CD14-positive monocyte (primary cell): ENCODE measurements at regions not wholly inside any gene's neighbourhood (a gene's known extent, or its start where the extent isn't known, plus 50 kb on each side); places are given as distances from the start of the nearest gene placed in this dataset.

Experiments used
- DNase-seq, 3 donors: peaks; one replicate each; pipeline ENCODE4 v3.0.0-alpha.2; 2011 to 2022
- H2AFZ ChIP-seq: 2 replicates; pipeline ENCODE4 v1.6.0; 2012; ENCODE audit warnings: mild to moderate bottlenecking, low read depth, low read length, inconsistent platforms; ENCODE audit not compliant: insufficient read depth, poor library complexity, severe bottlenecking
- H3K27ac ChIP-seq, 2 donors: 1 replicate in 1 of 2; 2 replicates in 1 of 2; pipeline ENCODE4 v1.5.1; 2012 to 2013; ENCODE audit warnings: low read length in 2 of 2, control low read depth in 1 of 2, inconsistent platforms in 1 of 2, low read depth in 1 of 2, mild to moderate bottlenecking in 1 of 2
- H3K27me3 ChIP-seq, 2 donors: one replicate each; pipeline versions ENCODE4 v1.6.0 to v1.6.1; 2011 to 2013; ENCODE audit warnings: low read length in 2 of 2; ENCODE audit not compliant: control insufficient read depth in 2 of 2, insufficient read depth in 2 of 2
- H3K36me3 ChIP-seq, 2 donors: replicated peaks in 1 of 2; 1 replicate in 1 of 2; 2 replicates in 1 of 2; pipeline versions ENCODE4 v1.5.1 to v1.6.1; 2012 to 2013; ENCODE audit warnings: low read length in 2 of 2, control low read depth in 1 of 2, inconsistent platforms in 1 of 2, mild to moderate bottlenecking in 1 of 2; ENCODE audit not compliant: insufficient read depth in 2 of 2, control insufficient read depth in 1 of 2
- H3K4me1 ChIP-seq, 2 donors: 1 replicate in 1 of 2; 2 replicates in 1 of 2; pipeline versions ENCODE4 v1.5.1 to v1.6.1; 2012 to 2013; ENCODE audit warnings: low read length in 2 of 2, control low read depth in 1 of 2, inconsistent platforms in 1 of 2, mild to moderate bottlenecking in 1 of 2, moderate library complexity in 1 of 2; ENCODE audit not compliant: insufficient read depth in 2 of 2, control insufficient read depth in 1 of 2
- H3K4me2 ChIP-seq: replicated peaks from 2 replicates; pipeline ENCODE3; 2012; ENCODE audit warnings: low read length, moderate library complexity, mild to moderate bottlenecking; ENCODE audit not compliant: poor library complexity, severe bottlenecking; ENCODE audit errors: extremely low read depth
- H3K4me3 ChIP-seq, 3 experiments: fragments of 200-600 bp in 1 of 3; sonication (generic) in 1 of 3; replicated peaks in 1 of 3; 1 replicate in 2 of 3; 2 replicates in 1 of 3; pipeline ENCODE4 v1.5.1; 2011 to 2013; ENCODE audit warnings: low read length in 3 of 3, mild to moderate bottlenecking in 3 of 3, control low read depth in 2 of 3, low read depth in 2 of 3, inconsistent platforms in 1 of 3, moderate library complexity in 1 of 3
- H3K79me2 ChIP-seq: 2 replicates; pipeline ENCODE4 v1.6.0; 2012; ENCODE audit warnings: mild to moderate bottlenecking, control low read depth, inconsistent platforms, low read length, moderate library complexity; ENCODE audit not compliant: insufficient read depth
- H3K9ac ChIP-seq: 2 replicates; pipeline ENCODE4 v1.6.0; 2017; ENCODE audit warnings: low read length, mild to moderate bottlenecking; ENCODE audit not compliant: insufficient read depth, poor library complexity, severe bottlenecking
- H3K9me3 ChIP-seq, 2 donors: replicated peaks in 1 of 2; 1 replicate in 1 of 2; 2 replicates in 1 of 2; pipeline versions ENCODE4 v1.5.1 to v1.6.1; 2012 to 2013; ENCODE audit warnings: low read length in 2 of 2, control low read depth in 1 of 2; ENCODE audit not compliant: control insufficient read depth in 1 of 2, insufficient read depth in 1 of 2
- H4K20me1 ChIP-seq: 2 replicates; pipeline ENCODE4 v1.6.0; 2012; ENCODE audit warnings: mild to moderate bottlenecking, low read length, control low read depth, moderate library complexity; ENCODE audit not compliant: insufficient read depth
- H3K27ac Mint-ChIP-seq, 7 donors: one replicate each; pipeline ENCODE4 v1.8.0; 2020; ENCODE audit warnings: mild to moderate bottlenecking in 7 of 7, mixed read lengths in 7 of 7, moderate library complexity in 6 of 7, inconsistent platforms in 2 of 7
- H3K27me3 Mint-ChIP-seq, 3 donors: one replicate each; pipeline ENCODE4 v1.8.0; 2021 to 2022; ENCODE audit warnings: low read depth in 3 of 3, mild to moderate bottlenecking in 3 of 3, mixed read lengths in 3 of 3, moderate library complexity in 3 of 3, inconsistent platforms in 1 of 3
- H3K36me3 Mint-ChIP-seq, 2 donors: one replicate each; pipeline ENCODE4 v1.8.0; 2020; ENCODE audit warnings: mixed read lengths in 2 of 2, inconsistent platforms in 1 of 2, mild to moderate bottlenecking in 1 of 2
- H3K4me1 Mint-ChIP-seq: one replicate; pipeline ENCODE4 v1.8.0; 2020; ENCODE audit warnings: mild to moderate bottlenecking, mixed read lengths
- H3K4me3 Mint-ChIP-seq, 2 donors: one replicate each; pipeline ENCODE4 v1.8.0; 2020; ENCODE audit warnings: mild to moderate bottlenecking in 2 of 2, mixed read lengths in 2 of 2, moderate library complexity in 1 of 2
- H3K9me3 Mint-ChIP-seq, 7 donors: one replicate each; pipeline ENCODE4 v1.8.0; 2020 to 2022; ENCODE audit warnings: mixed read lengths in 7 of 7, mild to moderate bottlenecking in 6 of 7, moderate library complexity in 6 of 7, inconsistent platforms in 2 of 7
- CTCF ChIP-seq: fragments of 200-600 bp; IDR thresholded peaks from one replicate; pipeline ENCODE4 v1.8.0; 2022; ENCODE audit warnings: antibody characterized with exemption, mild to moderate bottlenecking
- WGBS: methylation state at CpG from one replicate; pipeline ENCODE4 v1.1.5; 2013; ENCODE audit warnings: missing lambda C conversion rate; ENCODE audit not compliant: insufficient coverage; 5-methylcytosine and 5-hydroxymethylcytosine counted together
- intact Hi-C, 2 donors: fragments of 100-400 bp; cut with micrococcal nuclease; formaldehyde crosslinking; loops; one replicate each; pipeline versions ENCODE4 v1.15.0 to v1.15.1; 2023

DNA sequence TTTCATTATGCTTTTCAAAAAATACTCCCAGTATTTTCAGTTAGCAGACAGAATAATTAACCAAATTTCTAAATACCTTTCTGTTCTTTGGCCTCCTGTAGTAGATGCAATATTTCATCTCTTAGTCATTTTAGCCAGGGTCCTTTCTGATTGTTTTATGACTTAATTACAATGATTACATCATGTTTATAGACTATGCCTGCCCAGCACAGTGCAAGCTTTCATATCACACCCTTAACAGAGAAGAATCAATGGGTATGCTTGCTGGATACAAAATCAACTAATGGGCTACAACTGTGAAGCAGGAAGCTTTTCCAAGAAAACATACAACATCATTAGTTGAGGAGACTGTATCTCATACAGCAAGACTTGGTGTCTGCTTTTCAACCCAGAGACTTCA lies 119.8 kb upstream of the NRSN1 start:
- Mint-ChIP-seq H3K4me3 (no peak overlapping the region), H3K36me3 (no peaks in the 10 kb centered on the region), H3K9me3 (peaks cover 0 to 5% (median 2%) of the 10 kb centered on the region in 7 donors), H3K27ac (no peak overlapping the region), H3K27me3 (peaks cover 0 to 2% (median 0%) of the 10 kb centered on the region in 3 donors), H3K4me1 (no peaks in the 10 kb centered on the region)
- DNase-seq: no peak
- no peaks in the 10 kb centered on the region for H3K79me2 ChIP-seq
- no peak overlapping the region for H2AFZ ChIP-seq
- no peak for TF ChIP-seq CTCF
- H3K9me3 ChIP-seq: no peaks in the 10 kb centered on the region
- no peaks in the 10 kb centered on the region for H3K36me3 ChIP-seq
- no peak overlapping the region for H3K4me2 ChIP-seq
- H3K9ac ChIP-seq: no peak overlapping the region
- intact Hi-C loops: no loop called here
- no peaks in the 10 kb centered on the region for H3K27me3 ChIP-seq
- H3K4me1 ChIP-seq: no peaks in the 10 kb centered on the region
- no peak overlapping the region for H3K27ac ChIP-seq
- no peaks in the 10 kb centered on the region for H4K20me1 ChIP-seq
- H3K4me3 ChIP-seq: no peak overlapping the region

- intact Hi-C loops: no loop called here
- H4K20me1 ChIP-seq: no peaks in the 10 kb centered on the region
- no peak for TF ChIP-seq CTCF
- H3K4me1 ChIP-seq: no peaks in the 10 kb centered on the region
- no peak overlapping the region for H3K4me3 ChIP-seq
- Mint-ChIP-seq H3K4me1 (no peaks in the 10 kb centered on the region), H3K27ac (no peak overlapping the region), H3K9me3 (peaks cover 0 to 9% (median 6%) of the 10 kb centered on the region in 7 donors), H3K4me3 (no peak overlapping the region), H3K27me3 (peaks cover 0 to 1% (median 0%) of the 10 kb centered on the region in 3 donors), H3K36me3 (no peaks in the 10 kb centered on the region)
- WGBS: 90% methylated on average over 4 of the region's 4 CpGs
- H3K27ac ChIP-seq: no peak overlapping the region
- H2AFZ ChIP-seq: no peak overlapping the region
- DNase-seq: no peak
- no peaks in the 10 kb centered on the region for H3K79me2 ChIP-seq
- no peaks in the 10 kb centered on the region for H3K27me3 ChIP-seq
- no peak overlapping the region for H3K9ac ChIP-seq
- no peaks in the 10 kb centered on the region for H3K9me3 ChIP-seq
- H3K4me2 ChIP-seq: no peak overlapping the region
- H3K36me3 ChIP-seq: no peaks in the 10 kb centered on the region
Measured at GRCh38 chr6:24009319-24009718, 116.7 kb upstream of the NRSN1 start.
